HG03442 (cell line): ENCODE measurements at regions not wholly inside any gene's neighbourhood (a gene's known extent, or its start where the extent isn't known, plus 50 kb on each side); places are given as distances from the start of the nearest gene placed in this dataset.

ENCODE experiments used
- ATAC-seq: cut with Tn5 transposase; IDR thresholded peaks from one replicate; pipeline ENCODE4 v1.9.1; 2021; ENCODE audit warnings: mild to moderate bottlenecking, moderate library complexity; ENCODE audit not compliant: unreplicated experiment

- ATAC-seq: no peak
Measured at GRCh38 chr4:130416228-130416627, 1320.3 kb downstream of the C4orf33 start.

- ATAC-seq: no peak
Measured at GRCh38 chr4:130419211-130419975, 1323.4 kb downstream of the C4orf33 start.

GRCh38 chr4:130422261-130422660 is 1326.3 kb downstream of the C4orf33 start:
- ATAC-seq: no peak

- ATAC-seq: no peak
Measured at GRCh38 chr4:130424211-130424610, 1328.3 kb downstream of the C4orf33 start.

GRCh38 chr4:130432289-130432688 is 1336.3 kb downstream of the C4orf33 start:
- ATAC-seq: no peak

- no peak for ATAC-seq
Measured at GRCh38 chr4:130449741-130450140, 1353.8 kb downstream of the C4orf33 start.

GRCh38 chr4:130468340-130468739 is 1372.4 kb downstream of the C4orf33 start:
- no peak for ATAC-seq

- no peak for ATAC-seq
Measured at GRCh38 chr4:130478406-130478805, 1382.5 kb downstream of the C4orf33 start.

GRCh38 chr4:130479020-130479419 is 1383.1 kb downstream of the C4orf33 start:
- ATAC-seq: no peak

- no peak for ATAC-seq
Measured at GRCh38 chr4:130479674-130480073, 1383.7 kb downstream of the C4orf33 start.

- ATAC-seq: no peak
Measured at GRCh38 chr4:130484826-130485225, 1388.9 kb downstream of the C4orf33 start.

- no peak for ATAC-seq
Measured at GRCh38 chr4:130485371-130485770, 1389.4 kb downstream of the C4orf33 start.

GRCh38 chr4:130486186-130486585 is 1390.2 kb downstream of the C4orf33 start:
- no peak for ATAC-seq

GRCh38 chr4:130486841-130487240 is 1390.9 kb downstream of the C4orf33 start:
- no peak for ATAC-seq

GRCh38 chr4:130510661-130511060 is 1414.7 kb downstream of the C4orf33 start:
- ATAC-seq: no peak

GRCh38 chr4:130511776-130512175 is 1415.8 kb downstream of the C4orf33 start:
- ATAC-seq: no peak

- ATAC-seq: no peak
Measured at GRCh38 chr4:130524057-130524456, 1428.1 kb downstream of the C4orf33 start.

GRCh38 chr4:130530505-130530904 is 1434.6 kb downstream of the C4orf33 start:
- no peak for ATAC-seq

- ATAC-seq: no peak
Measured at GRCh38 chr4:130534651-130535050, 1438.7 kb downstream of the C4orf33 start.

GRCh38 chr4:130542953-130543352 is 1447.0 kb downstream of the C4orf33 start:
- ATAC-seq: no peak

- no peak for ATAC-seq
Measured at GRCh38 chr4:130545171-130545570, 1449.2 kb downstream of the C4orf33 start.

GRCh38 chr4:130545596-130545995 is 1449.6 kb downstream of the C4orf33 start:
- ATAC-seq: no peak

GRCh38 chr4:130559268-130559667 is 1463.3 kb downstream of the C4orf33 start:
- no peak for ATAC-seq
